Ishikawa (cell line): ENCODE measurements at regions not wholly inside any gene's neighbourhood (a gene's known extent, or its start where the extent isn't known, plus 50 kb on each side); places are given as distances from the start of the nearest gene placed in this dataset.

ENCODE experiments used
- CEBPB ChIP-seq: IDR thresholded peaks from 2 replicates; pipeline ENCODE4 v1.6.1; 2012
- CREB1 ChIP-seq: IDR thresholded peaks from 2 replicates; pipeline ENCODE4 v1.6.1; 2012; ENCODE audit warnings: low read depth
- EGR1 ChIP-seq: IDR thresholded peaks from 2 replicates; pipeline ENCODE4 v1.6.1; 2012
- EP300 ChIP-seq: IDR thresholded peaks from 2 replicates; pipeline ENCODE4 v1.6.1; 2012; ENCODE audit warnings: borderline replicate concordance
- FOXM1 ChIP-seq: IDR thresholded peaks from 2 replicates; pipeline ENCODE4 v1.6.1; 2012; ENCODE audit warnings: low read depth, borderline replicate concordance
- NFIC ChIP-seq: IDR thresholded peaks from 2 replicates; pipeline ENCODE4 v1.6.1; 2012
- RAD21 ChIP-seq: IDR thresholded peaks from 2 replicates; pipeline ENCODE4 v1.6.1; 2012; ENCODE audit warnings: low read depth
- TAF1 ChIP-seq: IDR thresholded peaks from 2 replicates; pipeline ENCODE4 v1.6.1; 2012; ENCODE audit warnings: low read depth, mild to moderate bottlenecking
- TCF12 ChIP-seq: IDR thresholded peaks from 2 replicates; pipeline ENCODE4 v1.6.1; 2012; ENCODE audit warnings: low read depth
- TEAD4 ChIP-seq: IDR thresholded peaks from 2 replicates; pipeline ENCODE4 v1.6.1; 2012
- YY1 ChIP-seq: IDR thresholded peaks from 2 replicates; pipeline ENCODE4 v1.6.1; 2012; ENCODE audit warnings: low read depth
- ZBTB7A ChIP-seq: IDR thresholded peaks from 2 replicates; pipeline ENCODE4 v1.6.1; 2012; ENCODE audit warnings: low read depth
- TF ChIP-seq, protein P1 (sequence below): IDR thresholded peaks from 2 replicates; pipeline ENCODE4 v1.6.1; 2012
- TF ChIP-seq, protein P2 (sequence below): IDR thresholded peaks from 2 replicates; pipeline ENCODE4 v1.6.1; 2012
- TF ChIP-seq, protein P3 (sequence below): IDR thresholded peaks from 2 replicates; pipeline ENCODE4 v1.6.1; 2012; ENCODE audit warnings: low read depth, mild to moderate bottlenecking

DNA sequence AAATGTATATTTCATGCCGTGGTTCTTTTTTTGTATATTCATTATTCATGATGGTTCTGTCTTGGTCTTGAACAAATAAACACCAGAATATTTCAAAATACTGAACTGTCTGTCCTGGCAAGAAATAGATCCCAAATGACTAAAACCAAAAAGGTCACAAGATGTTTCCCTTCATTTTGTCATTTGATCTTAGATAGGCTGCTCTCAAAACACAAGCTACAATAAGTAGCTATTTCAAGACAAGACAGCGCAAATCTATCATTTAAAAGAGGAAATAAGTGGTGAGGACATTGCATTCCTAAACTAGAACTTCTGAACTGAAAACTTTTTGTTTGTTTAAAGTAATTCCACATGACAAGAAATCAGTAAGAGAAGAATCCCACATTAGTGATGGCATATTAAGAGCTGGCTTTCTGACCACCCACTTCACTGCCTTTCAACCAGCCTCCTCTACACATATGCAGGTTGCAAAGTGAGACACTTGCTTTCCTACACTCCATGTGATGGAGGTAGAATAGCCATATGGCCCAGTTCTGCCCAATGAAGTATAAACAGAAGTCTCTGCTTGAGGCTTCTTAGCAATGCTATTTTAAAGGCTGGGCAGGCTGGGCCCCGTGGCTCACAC lies 54.4 kb upstream of the CCDC28A start:
- no peak for TF ChIP-seq NFIC
- TF ChIP-seq, protein P1, sequence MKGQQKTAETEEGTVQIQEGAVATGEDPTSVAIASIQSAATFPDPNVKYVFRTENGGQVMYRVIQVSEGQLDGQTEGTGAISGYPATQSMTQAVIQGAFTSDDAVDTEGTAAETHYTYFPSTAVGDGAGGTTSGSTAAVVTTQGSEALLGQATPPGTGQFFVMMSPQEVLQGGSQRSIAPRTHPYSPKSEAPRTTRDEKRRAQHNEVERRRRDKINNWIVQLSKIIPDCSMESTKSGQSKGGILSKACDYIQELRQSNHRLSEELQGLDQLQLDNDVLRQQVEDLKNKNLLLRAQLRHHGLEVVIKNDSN = no peak
- TF ChIP-seq CREB1 = no peak
- TF ChIP-seq YY1 = no peak
- no peak for TF ChIP-seq TCF12
- no peak for TF ChIP-seq FOXM1
- TF ChIP-seq RAD21 = no peak
- no peak for TF ChIP-seq CEBPB
- no peak for TF ChIP-seq ZBTB7A
- TF ChIP-seq, protein P2, sequence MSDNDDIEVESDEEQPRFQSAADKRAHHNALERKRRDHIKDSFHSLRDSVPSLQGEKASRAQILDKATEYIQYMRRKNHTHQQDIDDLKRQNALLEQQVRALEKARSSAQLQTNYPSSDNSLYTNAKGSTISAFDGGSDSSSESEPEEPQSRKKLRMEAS = no peak
- TF ChIP-seq, protein P3, sequence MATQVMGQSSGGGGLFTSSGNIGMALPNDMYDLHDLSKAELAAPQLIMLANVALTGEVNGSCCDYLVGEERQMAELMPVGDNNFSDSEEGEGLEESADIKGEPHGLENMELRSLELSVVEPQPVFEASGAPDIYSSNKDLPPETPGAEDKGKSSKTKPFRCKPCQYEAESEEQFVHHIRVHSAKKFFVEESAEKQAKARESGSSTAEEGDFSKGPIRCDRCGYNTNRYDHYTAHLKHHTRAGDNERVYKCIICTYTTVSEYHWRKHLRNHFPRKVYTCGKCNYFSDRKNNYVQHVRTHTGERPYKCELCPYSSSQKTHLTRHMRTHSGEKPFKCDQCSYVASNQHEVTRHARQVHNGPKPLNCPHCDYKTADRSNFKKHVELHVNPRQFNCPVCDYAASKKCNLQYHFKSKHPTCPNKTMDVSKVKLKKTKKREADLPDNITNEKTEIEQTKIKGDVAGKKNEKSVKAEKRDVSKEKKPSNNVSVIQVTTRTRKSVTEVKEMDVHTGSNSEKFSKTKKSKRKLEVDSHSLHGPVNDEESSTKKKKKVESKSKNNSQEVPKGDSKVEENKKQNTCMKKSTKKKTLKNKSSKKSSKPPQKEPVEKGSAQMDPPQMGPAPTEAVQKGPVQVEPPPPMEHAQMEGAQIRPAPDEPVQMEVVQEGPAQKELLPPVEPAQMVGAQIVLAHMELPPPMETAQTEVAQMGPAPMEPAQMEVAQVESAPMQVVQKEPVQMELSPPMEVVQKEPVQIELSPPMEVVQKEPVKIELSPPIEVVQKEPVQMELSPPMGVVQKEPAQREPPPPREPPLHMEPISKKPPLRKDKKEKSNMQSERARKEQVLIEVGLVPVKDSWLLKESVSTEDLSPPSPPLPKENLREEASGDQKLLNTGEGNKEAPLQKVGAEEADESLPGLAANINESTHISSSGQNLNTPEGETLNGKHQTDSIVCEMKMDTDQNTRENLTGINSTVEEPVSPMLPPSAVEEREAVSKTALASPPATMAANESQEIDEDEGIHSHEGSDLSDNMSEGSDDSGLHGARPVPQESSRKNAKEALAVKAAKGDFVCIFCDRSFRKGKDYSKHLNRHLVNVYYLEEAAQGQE = no peak
- no peak for TF ChIP-seq TAF1
- TF ChIP-seq TEAD4 = no peak
- no peak for TF ChIP-seq EGR1
- TF ChIP-seq EP300 = no peak

DNA sequence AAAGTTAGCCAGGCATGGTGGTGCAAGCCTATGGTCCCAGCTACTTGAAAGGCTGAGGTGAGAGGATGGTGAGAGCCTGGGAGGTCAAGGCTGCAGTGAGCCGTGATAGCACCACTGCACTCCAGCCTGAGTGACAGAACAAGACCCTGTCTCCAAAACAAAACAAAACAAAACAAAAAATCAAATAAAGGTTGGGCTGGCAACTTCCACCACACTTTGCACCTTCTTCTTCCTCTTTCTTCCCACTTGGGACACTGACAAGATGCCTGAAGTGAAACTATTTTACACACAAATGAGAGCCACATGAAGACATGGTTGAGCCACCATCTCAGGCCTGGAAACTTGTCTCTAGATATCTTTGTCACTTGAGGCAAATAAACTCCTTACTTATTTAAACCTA lies 53.8 kb upstream of the CCDC28A start:
- TF ChIP-seq EP300 = no peak
- no peak for TF ChIP-seq TCF12
- TF ChIP-seq, protein P3 = no peak
- TF ChIP-seq, protein P1 = no peak
- TF ChIP-seq NFIC = no peak
- no peak for TF ChIP-seq CREB1
- no peak for TF ChIP-seq CEBPB
- no peak for TF ChIP-seq RAD21
- no peak for TF ChIP-seq ZBTB7A
- TF ChIP-seq, protein P2 = no peak
- TF ChIP-seq FOXM1 = no peak
- no peak for TF ChIP-seq TAF1
- TF ChIP-seq EGR1 = no peak
- TF ChIP-seq YY1 = no peak
- no peak for TF ChIP-seq TEAD4

DNA sequence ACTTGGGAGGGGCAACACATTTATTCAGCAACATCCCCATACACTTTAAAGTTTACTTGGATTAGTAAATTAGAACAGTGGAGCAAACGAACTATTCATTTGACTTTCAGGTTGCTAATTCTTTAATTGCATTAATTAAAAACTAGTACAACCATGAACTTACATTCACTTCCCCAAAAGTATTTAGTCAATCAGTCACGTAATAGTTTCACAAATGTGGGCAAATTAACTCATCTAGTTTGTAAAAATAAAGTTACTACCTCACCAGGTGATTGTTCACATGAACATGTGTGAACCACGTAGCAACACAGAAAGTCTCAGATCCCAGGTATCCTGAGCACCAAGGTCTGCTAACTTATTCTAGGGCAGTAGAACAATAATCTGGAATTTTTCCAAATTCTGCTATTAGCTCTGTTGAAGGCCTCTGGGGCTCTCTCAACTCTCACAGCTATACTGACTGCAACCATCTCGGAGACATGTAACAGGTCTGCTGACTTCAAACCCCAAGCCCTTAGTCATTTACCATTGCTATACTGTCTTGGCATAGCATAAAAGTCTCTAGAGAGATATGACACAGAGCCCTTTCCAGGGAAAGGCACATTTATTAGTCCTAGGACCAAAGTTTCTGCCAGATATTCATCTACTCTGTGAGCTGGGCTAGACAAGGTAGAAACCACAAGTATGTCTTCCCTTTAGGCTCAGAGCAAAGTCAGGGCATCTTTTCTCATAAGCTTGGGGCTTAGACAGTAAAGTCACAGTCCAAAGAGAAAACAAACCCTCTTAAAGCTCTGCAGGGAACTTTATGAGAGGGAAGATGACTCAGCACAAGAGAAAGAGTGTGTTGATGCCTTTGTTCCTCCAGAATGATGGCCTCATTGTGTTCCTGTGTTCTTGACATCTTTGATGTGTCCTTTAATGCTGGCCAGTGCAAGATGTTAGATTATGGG lies 50.9 kb upstream of the CCDC28A start:
- TF ChIP-seq TAF1 = no peak
- no peak for TF ChIP-seq EGR1
- TF ChIP-seq CEBPB = no peak
- no peak for TF ChIP-seq TCF12
- TF ChIP-seq, protein P1 = no peak
